ENCODE measurements at regions not wholly inside any gene's neighbourhood (a gene's known extent, or its start where the extent isn't known, plus 50 kb on each side); places are given as distances from the start of the nearest gene placed in this dataset.

- no peaks in the 10 kb centered on the region for H4K20me1 ChIP-seq (ENCODE audit: insufficient read depth, low read length)
- no peak overlapping the region for H3K9ac ChIP-seq (ENCODE audit: low read length)
- no peak overlapping the region for H2AFZ ChIP-seq (ENCODE audit: low read length)
- H3K79me2 ChIP-seq (ENCODE audit: low read length) = no peaks in the 10 kb centered on the region
- no peaks in the 10 kb centered on the region for H3K36me3 ChIP-seq (replicated peaks; ENCODE audit: insufficient read depth, low read length)
- H3F3A ChIP-seq (ENCODE audit: insufficient read depth, low read length) = no peaks in the 10 kb centered on the region
- no peaks in the 10 kb centered on the region for H3K9me3 ChIP-seq (replicated peaks; ENCODE audit: insufficient read depth, low read length)
- no peak for DNase-seq
- no peaks in the 10 kb centered on the region for H3K27me3 ChIP-seq (replicated peaks; ENCODE audit: insufficient read depth, low read length)
- no peak overlapping the region for H3K4me3 ChIP-seq (ENCODE audit: low read length)
- no peaks in the 10 kb centered on the region for H3K9me2 ChIP-seq (replicated peaks; ENCODE audit: insufficient read depth, low read length)
- H3K4me2 ChIP-seq (ENCODE audit: low read depth, low read length) = no peak overlapping the region
- 0 out of 2 replicates have a peak, but pooled peaks cover 5% of the 10 kb centered on the region for H3K4me1 ChIP-seq (ENCODE audit: low read length)
- no peak overlapping the region for H3K27ac ChIP-seq (ENCODE audit: low read length)
- no peak for TF ChIP-seq CTCF (IDR thresholded peaks at IDR 0.05; ENCODE audit: low read length)
- TF ChIP-seq EZH2phosphoT487 (IDR thresholded peaks at IDR 0.05; ENCODE audit: low read length) = no peak
- no peak for TF ChIP-seq EZH2 (optimal IDR thresholded peaks at IDR 0.05; ENCODE audit: low read depth, low read length)
Observed at GRCh38 chr1:81574408-81574807, 226.3 kb upstream of the ADGRL2 start.

GRCh38 chr1:81573458-81573857 is 227.3 kb upstream of the ADGRL2 start:
- Histone ChIP-seq H3K9ac (ENCODE audit: low read length) (no peak overlapping the region), H3K4me3 (ENCODE audit: low read length) (no peak overlapping the region), H4K20me1 (ENCODE audit: insufficient read depth, low read length) (no peaks in the 10 kb centered on the region), H3K27me3 (replicated peaks; ENCODE audit: insufficient read depth, low read length) (no peaks in the 10 kb centered on the region), H3K9me3 (replicated peaks; ENCODE audit: insufficient read depth, low read length) (no peaks in the 10 kb centered on the region), H3K36me3 (replicated peaks; ENCODE audit: insufficient read depth, low read length) (no peaks in the 10 kb centered on the region), H2AFZ (ENCODE audit: low read length) (no peak overlapping the region), H3F3A (ENCODE audit: insufficient read depth, low read length) (no peaks in the 10 kb centered on the region), H3K4me2 (ENCODE audit: low read depth, low read length) (no peak overlapping the region), H3K27ac (ENCODE audit: low read length) (no peak overlapping the region), H3K79me2 (ENCODE audit: low read length) (no peaks in the 10 kb centered on the region), H3K9me2 (replicated peaks; ENCODE audit: insufficient read depth, low read length) (no peaks in the 10 kb centered on the region), H3K4me1 (ENCODE audit: low read length) (0 out of 2 replicates have a peak, but pooled peaks cover 5% of the 10 kb centered on the region)
- no peak for TF ChIP-seq CTCF (IDR thresholded peaks at IDR 0.05; ENCODE audit: low read length)
- TF ChIP-seq EZH2 (optimal IDR thresholded peaks at IDR 0.05; ENCODE audit: low read depth, low read length) = no peak
- no peak for TF ChIP-seq EZH2phosphoT487 (IDR thresholded peaks at IDR 0.05; ENCODE audit: low read length)
- DNase-seq = no peak

GRCh38 chr1:81571946-81572345 is 228.8 kb upstream of the ADGRL2 start:
- Histone ChIP-seq H3K36me3 (replicated peaks; ENCODE audit: insufficient read depth, low read length) (no peaks in the 10 kb centered on the region), H3K79me2 (ENCODE audit: low read length) (no peaks in the 10 kb centered on the region), H3K9me3 (replicated peaks; ENCODE audit: insufficient read depth, low read length) (no peaks in the 10 kb centered on the region), H2AFZ (ENCODE audit: low read length) (no peak overlapping the region), H3F3A (ENCODE audit: insufficient read depth, low read length) (no peaks in the 10 kb centered on the region), H4K20me1 (ENCODE audit: insufficient read depth, low read length) (no peaks in the 10 kb centered on the region), H3K27me3 (replicated peaks; ENCODE audit: insufficient read depth, low read length) (no peaks in the 10 kb centered on the region), H3K4me1 (ENCODE audit: low read length) (0 out of 2 replicates have a peak, but pooled peaks cover 5% of the 10 kb centered on the region), H3K27ac (ENCODE audit: low read length) (no peak overlapping the region), H3K9ac (ENCODE audit: low read length) (no peak overlapping the region), H3K9me2 (replicated peaks; ENCODE audit: insufficient read depth, low read length) (no peaks in the 10 kb centered on the region), H3K4me2 (ENCODE audit: low read depth, low read length) (no peak overlapping the region), H3K4me3 (ENCODE audit: low read length) (no peak overlapping the region)
- no peak for DNase-seq
- TF ChIP-seq CTCF (IDR thresholded peaks at IDR 0.05; ENCODE audit: low read length) (no peak), EZH2 (optimal IDR thresholded peaks at IDR 0.05; ENCODE audit: low read depth, low read length) (no peak), EZH2phosphoT487 (IDR thresholded peaks at IDR 0.05; ENCODE audit: low read length) (no peak)

Data from MM.1S (cell line).